Fibroblast of mammary gland (primary cell): ENCODE measurements at regions not wholly inside any gene's neighbourhood (a gene's known extent, or its start where the extent isn't known, plus 50 kb on each side); places are given as distances from the start of the nearest gene placed in this dataset.

Experiments
- DNase-seq: peaks from one replicate; pipeline ENCODE4 v3.0.0-alpha.2; 2010; ENCODE audit warnings: low read depth
- H3K4me3 ChIP-seq: 2 replicates; pipeline ENCODE4 v1.5.1; 2011; ENCODE audit warnings: low read depth, mild to moderate bottlenecking, low read length, moderate library complexity; ENCODE audit not compliant: control insufficient read depth
- TF ChIP-seq, protein P1 (sequence below): conservative IDR thresholded peaks from 2 replicates; pipeline ENCODE4 v1.5.1; 2011; ENCODE audit warnings: low read depth, low read length, inconsistent platforms; ENCODE audit not compliant: control insufficient read depth, insufficient read depth

DNA sequence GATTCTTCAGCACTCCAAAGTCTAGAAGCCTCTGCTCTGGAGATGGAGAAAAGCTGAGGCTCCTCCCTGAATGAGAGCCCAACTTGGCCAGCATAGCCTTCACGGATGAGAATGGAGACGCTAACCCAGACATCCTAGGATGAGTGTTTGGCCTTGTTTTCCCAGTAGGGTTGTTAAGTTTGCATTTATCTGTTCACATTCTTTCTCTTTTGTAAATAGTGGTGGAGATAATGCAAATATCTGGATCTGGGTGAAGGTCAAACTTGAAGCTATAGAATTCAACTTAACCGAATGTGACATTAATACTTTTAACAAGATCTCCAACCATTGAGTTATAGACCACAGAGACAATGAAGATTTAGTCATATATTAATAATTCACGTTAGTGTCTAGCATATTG lies 53.4 kb upstream of the BZW1 start:
- TF ChIP-seq, protein P1, sequence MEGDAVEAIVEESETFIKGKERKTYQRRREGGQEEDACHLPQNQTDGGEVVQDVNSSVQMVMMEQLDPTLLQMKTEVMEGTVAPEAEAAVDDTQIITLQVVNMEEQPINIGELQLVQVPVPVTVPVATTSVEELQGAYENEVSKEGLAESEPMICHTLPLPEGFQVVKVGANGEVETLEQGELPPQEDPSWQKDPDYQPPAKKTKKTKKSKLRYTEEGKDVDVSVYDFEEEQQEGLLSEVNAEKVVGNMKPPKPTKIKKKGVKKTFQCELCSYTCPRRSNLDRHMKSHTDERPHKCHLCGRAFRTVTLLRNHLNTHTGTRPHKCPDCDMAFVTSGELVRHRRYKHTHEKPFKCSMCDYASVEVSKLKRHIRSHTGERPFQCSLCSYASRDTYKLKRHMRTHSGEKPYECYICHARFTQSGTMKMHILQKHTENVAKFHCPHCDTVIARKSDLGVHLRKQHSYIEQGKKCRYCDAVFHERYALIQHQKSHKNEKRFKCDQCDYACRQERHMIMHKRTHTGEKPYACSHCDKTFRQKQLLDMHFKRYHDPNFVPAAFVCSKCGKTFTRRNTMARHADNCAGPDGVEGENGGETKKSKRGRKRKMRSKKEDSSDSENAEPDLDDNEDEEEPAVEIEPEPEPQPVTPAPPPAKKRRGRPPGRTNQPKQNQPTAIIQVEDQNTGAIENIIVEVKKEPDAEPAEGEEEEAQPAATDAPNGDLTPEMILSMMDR: no peak
- no peak overlapping the region for H3K4me3 ChIP-seq
- DNase-seq: no peak

GRCh38 chr2:200761266-200761665 lies 50.4 kb upstream of the BZW1 start:
- H3K4me3 ChIP-seq: no peak overlapping the region
- peak; percentile 53 for DNase-seq
- TF ChIP-seq, protein P1: no peak
